ENCODE measurements at regions not wholly inside any gene's neighbourhood (a gene's known extent, or its start where the extent isn't known, plus 50 kb on each side); places are given as distances from the start of the nearest gene placed in this dataset.
"Not testable (repeated sequence)": the region's sequence is repeated elsewhere in the genome, so short reads cannot be mapped to it uniquely, and the experiment has no call there.

DNA sequence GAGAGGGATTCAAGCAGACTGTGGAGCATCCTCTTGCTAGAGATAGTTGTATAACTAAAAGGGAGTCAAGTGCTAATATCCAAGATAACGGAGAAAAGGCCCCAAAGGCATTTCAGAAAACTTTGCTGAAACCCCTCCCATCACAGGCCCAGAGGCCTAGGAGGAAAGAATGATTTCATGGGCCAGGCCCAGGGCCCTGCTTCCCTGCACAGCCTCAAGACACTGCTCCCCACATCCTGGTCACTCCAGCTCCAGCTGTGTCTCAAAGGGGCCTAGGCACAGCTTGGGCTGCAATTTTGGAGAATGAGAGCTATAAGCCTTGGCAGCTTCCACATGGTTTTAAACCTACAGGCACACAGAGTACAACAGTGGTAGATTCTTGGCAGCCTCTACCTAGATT, 85.6 kb downstream of the OR13A1 start:
- DNase-seq, result no peak
- H3K79me2 ChIP-seq (ENCODE audit: low read length), result no peaks in the 10 kb centered on the region
- no peak overlapping the region for H3K4me3 ChIP-seq (ENCODE audit: low read length)
- H4K20me1 ChIP-seq (ENCODE audit: insufficient read depth, low read depth, low read length), result no peaks in the 10 kb centered on the region
- peaks cover 9% of the 10 kb centered on the region for H3K9me3 ChIP-seq (ENCODE audit: low read length)
- no peak overlapping the region for H3K27ac ChIP-seq (ENCODE audit: low read length)
- no peak overlapping the region for H2AFZ ChIP-seq (ENCODE audit: low read length)
- no peaks in the 10 kb centered on the region for H3K9me2 ChIP-seq (replicated peaks; ENCODE audit: insufficient read depth, low read length)
- no peaks in the 10 kb centered on the region for H3K36me3 ChIP-seq (ENCODE audit: insufficient read depth, low read length)
- no peaks in the 10 kb centered on the region; the same call in 1 of the 2 replicates for H3K27me3 ChIP-seq (ENCODE audit: low read length)
- H3K9ac ChIP-seq (ENCODE audit: low read length), result no peak overlapping the region
- H3K4me2 ChIP-seq (ENCODE audit: low read depth, low read length, poor library complexity, severe bottlenecking), result no peak overlapping the region
- no peaks in the 10 kb centered on the region for H3K4me1 ChIP-seq (ENCODE audit: low read length)

DNA sequence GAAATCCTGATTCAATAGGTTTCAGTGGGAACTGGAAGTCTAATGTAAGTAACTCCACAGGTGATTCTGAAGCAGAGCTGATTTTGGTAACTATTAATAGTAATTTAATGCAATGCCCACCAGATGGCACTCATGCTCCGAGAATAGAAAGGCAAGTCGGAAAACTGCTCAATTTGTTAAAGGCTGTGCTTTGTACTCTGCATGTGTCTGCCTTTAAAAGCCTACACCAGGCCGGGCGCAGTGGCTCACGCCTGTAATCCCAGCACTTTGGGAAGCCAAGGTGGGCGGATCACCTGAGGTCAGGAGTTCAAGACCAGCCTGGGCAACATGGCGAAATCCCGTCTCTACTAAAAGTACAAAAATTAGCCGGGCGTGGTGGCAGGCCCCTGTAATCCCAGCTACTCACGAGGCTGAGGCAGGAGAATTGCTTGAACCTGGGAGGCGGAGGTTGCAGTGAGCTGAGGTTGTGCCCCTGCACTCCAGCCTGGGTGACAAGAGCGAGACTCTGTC, 80.1 kb downstream of the OR13A1 start:
- peak; percentile 92 for DNase-seq
- H3K36me3 ChIP-seq (ENCODE audit: insufficient read depth, low read length); H3K9me2 ChIP-seq (replicated peaks; ENCODE audit: insufficient read depth, low read length); H3K9me3 ChIP-seq (ENCODE audit: low read length); H3K79me2 ChIP-seq (ENCODE audit: low read length); H4K20me1 ChIP-seq (ENCODE audit: insufficient read depth, low read depth, low read length); H3K9ac ChIP-seq (ENCODE audit: low read length); H3K4me1 ChIP-seq (ENCODE audit: low read length); H3K4me2 ChIP-seq (ENCODE audit: low read depth, low read length, poor library complexity, severe bottlenecking); H2AFZ ChIP-seq (ENCODE audit: low read length); H3K27me3 ChIP-seq (ENCODE audit: low read length); H3K4me3 ChIP-seq (ENCODE audit: low read length); H3K27ac ChIP-seq (ENCODE audit: low read length): not testable (repeated sequence)

DNA sequence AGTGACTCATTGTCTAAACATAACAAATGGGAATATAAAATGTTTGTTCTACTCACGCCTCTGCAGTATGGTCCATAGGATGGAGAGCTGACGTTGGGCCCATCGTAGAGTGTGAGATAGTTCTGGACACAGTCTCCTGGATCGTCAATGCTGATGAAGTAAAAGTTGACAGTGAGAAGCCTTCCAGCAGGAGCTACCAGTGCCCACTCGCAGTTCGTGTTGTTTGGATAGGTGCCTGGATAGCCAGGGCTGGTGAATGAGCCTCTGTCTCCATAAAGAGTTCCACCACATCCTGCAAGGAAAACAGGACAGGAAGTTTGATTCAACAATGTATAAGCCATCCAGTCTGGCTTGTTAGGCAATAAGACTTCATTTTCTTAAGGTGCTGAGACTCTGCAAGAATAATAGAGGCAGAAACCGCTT, 79.6 kb downstream of the OR13A1 start:
- Histone ChIP-seq H3K9me3 (ENCODE audit: low read length) (no peaks in the 10 kb centered on the region), H3K4me1 (ENCODE audit: low read length) (no peaks in the 10 kb centered on the region), H3K4me3 (ENCODE audit: low read length) (no peak overlapping the region), H3K9ac (ENCODE audit: low read length) (no peak overlapping the region), H2AFZ (ENCODE audit: low read length) (no peak overlapping the region), H3K27me3 (ENCODE audit: low read length) (no peaks in the 10 kb centered on the region), H3K9me2 (replicated peaks; ENCODE audit: insufficient read depth, low read length) (no peaks in the 10 kb centered on the region), H4K20me1 (ENCODE audit: insufficient read depth, low read depth, low read length) (no peaks in the 10 kb centered on the region), H3K36me3 (ENCODE audit: insufficient read depth, low read length) (no peaks in the 10 kb centered on the region), H3K79me2 (ENCODE audit: low read length) (no peaks in the 10 kb centered on the region), H3K4me2 (ENCODE audit: low read depth, low read length, poor library complexity, severe bottlenecking) (no peak overlapping the region), H3K27ac (ENCODE audit: low read length) (no peak overlapping the region)
- no peak for DNase-seq

DNA sequence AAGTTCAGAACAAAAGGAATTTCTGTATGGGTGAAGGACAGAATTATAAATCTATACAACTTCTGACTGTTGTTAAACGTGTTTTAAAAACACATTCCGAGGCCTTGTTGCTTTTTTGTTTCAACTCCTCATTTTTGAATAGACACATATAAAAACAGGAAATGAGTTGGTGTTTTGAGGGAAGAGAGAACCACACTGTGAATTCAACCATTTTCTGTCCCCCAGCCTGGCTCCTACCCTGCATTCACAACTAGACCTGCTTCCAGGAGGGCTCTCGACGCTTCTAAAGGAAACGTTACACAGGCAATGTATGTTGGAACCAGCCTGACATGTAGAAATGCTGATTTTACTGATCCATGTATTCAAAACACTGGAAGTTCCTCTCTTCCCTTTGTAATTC, 76.5 kb downstream of the OR13A1 start:
- Histone ChIP-seq H3K79me2 (ENCODE audit: low read length) (no peaks in the 10 kb centered on the region), H3K27ac (ENCODE audit: low read length) (no peak overlapping the region), H3K4me2 (ENCODE audit: low read depth, low read length, poor library complexity, severe bottlenecking) (no peak overlapping the region), H3K4me3 (ENCODE audit: low read length) (no peak overlapping the region), H2AFZ (ENCODE audit: low read length) (no peak overlapping the region), H3K9me3 (ENCODE audit: low read length) (no peaks in the 10 kb centered on the region), H3K4me1 (ENCODE audit: low read length) (no peaks in the 10 kb centered on the region), H3K27me3 (ENCODE audit: low read length) (no peaks in the 10 kb centered on the region), H4K20me1 (ENCODE audit: insufficient read depth, low read depth, low read length) (no peaks in the 10 kb centered on the region), H3K9ac (ENCODE audit: low read length) (no peak overlapping the region), H3K9me2 (replicated peaks; ENCODE audit: insufficient read depth, low read length) (no peaks in the 10 kb centered on the region), H3K36me3 (ENCODE audit: insufficient read depth, low read length) (no peaks in the 10 kb centered on the region)
- DNase-seq, result no peak

DNA sequence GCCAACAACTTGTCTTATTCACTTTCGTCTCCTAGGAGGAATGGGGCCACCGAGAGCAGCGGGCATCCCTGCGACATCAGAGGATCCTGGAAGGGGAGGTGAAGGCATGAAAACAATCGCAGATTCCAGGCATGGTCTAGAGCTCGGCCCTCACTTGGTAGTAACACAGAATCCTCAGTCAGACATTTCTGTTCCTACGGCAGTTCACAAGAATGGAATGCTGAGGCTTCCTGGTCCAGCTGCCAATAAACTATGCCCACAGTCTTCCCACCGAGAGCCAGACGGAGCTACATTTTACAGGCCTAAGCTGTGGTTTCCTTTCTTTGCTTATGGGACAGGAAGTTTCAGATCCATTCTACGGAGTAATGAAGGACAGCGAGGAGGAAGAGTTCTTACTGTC, 75.8 kb downstream of the OR13A1 start:
- no peak overlapping the region for H3K27ac ChIP-seq (ENCODE audit: low read length)
- H3K9me3 ChIP-seq (ENCODE audit: low read length), result no peaks in the 10 kb centered on the region
- H3K4me2 ChIP-seq (ENCODE audit: low read depth, low read length, poor library complexity, severe bottlenecking), result no peak overlapping the region
- H3K4me3 ChIP-seq (ENCODE audit: low read length), result no peak overlapping the region
- no peaks in the 10 kb centered on the region for H3K27me3 ChIP-seq (ENCODE audit: low read length)
- no peak overlapping the region for H3K9ac ChIP-seq (ENCODE audit: low read length)
- no peaks in the 10 kb centered on the region for H3K36me3 ChIP-seq (ENCODE audit: insufficient read depth, low read length)
- no peaks in the 10 kb centered on the region for H4K20me1 ChIP-seq (ENCODE audit: insufficient read depth, low read depth, low read length)
- H3K79me2 ChIP-seq (ENCODE audit: low read length), result no peaks in the 10 kb centered on the region
- DNase-seq, result no peak
- H3K4me1 ChIP-seq (ENCODE audit: low read length), result no peaks in the 10 kb centered on the region
- no peak overlapping the region for H2AFZ ChIP-seq (ENCODE audit: low read length)
- H3K9me2 ChIP-seq (replicated peaks; ENCODE audit: insufficient read depth, low read length), result no peaks in the 10 kb centered on the region

DNA sequence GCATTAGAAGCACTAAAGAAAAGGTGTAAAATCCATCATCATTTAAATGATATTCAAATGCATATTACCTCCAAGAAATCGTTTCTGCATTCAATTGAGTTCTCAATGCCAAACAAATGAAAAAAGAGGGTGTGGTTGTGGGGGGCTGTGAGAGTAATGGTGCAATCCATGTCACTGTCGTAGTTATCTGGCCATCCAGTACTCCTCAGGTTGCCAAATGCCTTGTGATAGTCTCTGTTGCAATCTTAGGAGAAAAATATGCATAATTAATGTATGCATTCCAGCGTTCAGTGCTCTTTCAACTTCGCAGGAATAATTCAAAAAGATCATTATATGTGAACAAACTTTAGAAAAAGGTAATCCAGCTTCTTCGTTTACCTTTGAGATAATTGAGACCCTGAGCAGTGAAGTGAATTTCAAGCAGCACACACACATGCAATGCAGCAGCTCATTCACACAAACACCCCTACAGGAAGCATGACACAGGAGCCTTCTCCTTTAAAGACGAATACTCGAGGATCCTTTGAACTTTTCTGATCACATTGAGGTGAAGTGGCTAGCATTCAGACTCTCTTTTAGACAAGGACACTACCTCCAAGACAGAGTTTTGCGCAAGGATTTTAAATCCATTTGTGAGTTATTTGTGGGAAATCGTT, 73.4 kb downstream of the OR13A1 start:
- DNase-seq, result no peak
- Histone ChIP-seq H3K4me1 (ENCODE audit: low read length) (no peaks in the 10 kb centered on the region), H2AFZ (ENCODE audit: low read length) (no peak overlapping the region), H3K79me2 (ENCODE audit: low read length) (no peaks in the 10 kb centered on the region), H4K20me1 (ENCODE audit: insufficient read depth, low read depth, low read length) (no peaks in the 10 kb centered on the region), H3K27me3 (ENCODE audit: low read length) (no peaks in the 10 kb centered on the region), H3K4me3 (ENCODE audit: low read length) (no peak overlapping the region), H3K4me2 (ENCODE audit: low read depth, low read length, poor library complexity, severe bottlenecking) (no peak overlapping the region), H3K9me3 (ENCODE audit: low read length) (no peaks in the 10 kb centered on the region), H3K27ac (ENCODE audit: low read length) (no peak overlapping the region), H3K36me3 (ENCODE audit: insufficient read depth, low read length) (no peaks in the 10 kb centered on the region), H3K9ac (ENCODE audit: low read length) (no peak overlapping the region), H3K9me2 (replicated peaks; ENCODE audit: insufficient read depth, low read length) (no peaks in the 10 kb centered on the region)

GRCh38 chr10:45243261-45243660, 72.1 kb downstream of the OR13A1 start:
- Histone ChIP-seq H3K4me3 (ENCODE audit: low read length) (no peak overlapping the region), H3K4me1 (ENCODE audit: low read length) (no peaks in the 10 kb centered on the region), H3K27me3 (ENCODE audit: low read length) (no peaks in the 10 kb centered on the region), H3K9me3 (ENCODE audit: low read length) (no peaks in the 10 kb centered on the region), H4K20me1 (ENCODE audit: insufficient read depth, low read depth, low read length) (no peaks in the 10 kb centered on the region), H2AFZ (ENCODE audit: low read length) (no peak overlapping the region), H3K9ac (ENCODE audit: low read length) (no peak overlapping the region), H3K79me2 (ENCODE audit: low read length) (no peaks in the 10 kb centered on the region), H3K36me3 (ENCODE audit: insufficient read depth, low read length) (no peaks in the 10 kb centered on the region), H3K4me2 (ENCODE audit: low read depth, low read length, poor library complexity, severe bottlenecking) (no peak overlapping the region), H3K9me2 (replicated peaks; ENCODE audit: insufficient read depth, low read length) (no peaks in the 10 kb centered on the region), H3K27ac (ENCODE audit: low read length) (no peak overlapping the region)
- no peak for DNase-seq

GRCh38 chr10:45246522-45246921, 68.9 kb downstream of the OR13A1 start:
- H2AFZ ChIP-seq (ENCODE audit: low read length), result no peak overlapping the region
- H3K9me3 ChIP-seq (ENCODE audit: low read length), result no peaks in the 10 kb centered on the region
- no peak overlapping the region for H3K4me2 ChIP-seq (ENCODE audit: low read depth, low read length, poor library complexity, severe bottlenecking)
- no peaks in the 10 kb centered on the region for H3K27me3 ChIP-seq (ENCODE audit: low read length)
- no peak overlapping the region for H3K4me3 ChIP-seq (ENCODE audit: low read length)
- H3K9ac ChIP-seq (ENCODE audit: low read length), result no peak overlapping the region
- no peaks in the 10 kb centered on the region for H3K36me3 ChIP-seq (ENCODE audit: insufficient read depth, low read length)
- no peaks in the 10 kb centered on the region for H4K20me1 ChIP-seq (ENCODE audit: insufficient read depth, low read depth, low read length)
- H3K4me1 ChIP-seq (ENCODE audit: low read length), result peaks cover 12% of the 10 kb centered on the region
- no peak for DNase-seq
- no peaks in the 10 kb centered on the region for H3K79me2 ChIP-seq (ENCODE audit: low read length)
- H3K27ac ChIP-seq (ENCODE audit: low read length), result no peak overlapping the region
- no peaks in the 10 kb centered on the region for H3K9me2 ChIP-seq (replicated peaks; ENCODE audit: insufficient read depth, low read length)
